ENCODE measurements at regions not wholly inside any gene's neighbourhood (a gene's known extent, or its start where the extent isn't known, plus 50 kb on each side); places are given as distances from the start of the nearest gene placed in this dataset.

GRCh38 chr7:46902463-46902862, 679.4 kb downstream of the TNS3 start (continued):
- no peak for TF ChIP-seq STAT6 (CRISPR knock-in tag; conservative IDR thresholded peaks at IDR 0.05; ENCODE audit: low read depth)

- H3K4me1 Mint-ChIP-seq: no peaks in the 10 kb centered on the region
- TF ChIP-seq ATF3 (CRISPR knock-in tag; conservative IDR thresholded peaks at IDR 0.05) (no peak), CDX4 (CRISPR knock-in tag; IDR thresholded peaks at IDR 0.05; ENCODE audit: borderline replicate concordance) (peak; percentile 15; the same call in 1 of the 2 replicates), TP53 (CRISPR knock-in tag; IDR thresholded peaks at IDR 0.05) (no peak)
- TF ChIP-seq, protein P1, sequence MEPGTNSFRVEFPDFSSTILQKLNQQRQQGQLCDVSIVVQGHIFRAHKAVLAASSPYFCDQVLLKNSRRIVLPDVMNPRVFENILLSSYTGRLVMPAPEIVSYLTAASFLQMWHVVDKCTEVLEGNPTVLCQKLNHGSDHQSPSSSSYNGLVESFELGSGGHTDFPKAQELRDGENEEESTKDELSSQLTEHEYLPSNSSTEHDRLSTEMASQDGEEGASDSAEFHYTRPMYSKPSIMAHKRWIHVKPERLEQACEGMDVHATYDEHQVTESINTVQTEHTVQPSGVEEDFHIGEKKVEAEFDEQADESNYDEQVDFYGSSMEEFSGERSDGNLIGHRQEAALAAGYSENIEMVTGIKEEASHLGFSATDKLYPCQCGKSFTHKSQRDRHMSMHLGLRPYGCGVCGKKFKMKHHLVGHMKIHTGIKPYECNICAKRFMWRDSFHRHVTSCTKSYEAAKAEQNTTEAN (CRISPR knock-in tag; IDR thresholded peaks at IDR 0.05): no peak
- TF ChIP-seq, protein P2, sequence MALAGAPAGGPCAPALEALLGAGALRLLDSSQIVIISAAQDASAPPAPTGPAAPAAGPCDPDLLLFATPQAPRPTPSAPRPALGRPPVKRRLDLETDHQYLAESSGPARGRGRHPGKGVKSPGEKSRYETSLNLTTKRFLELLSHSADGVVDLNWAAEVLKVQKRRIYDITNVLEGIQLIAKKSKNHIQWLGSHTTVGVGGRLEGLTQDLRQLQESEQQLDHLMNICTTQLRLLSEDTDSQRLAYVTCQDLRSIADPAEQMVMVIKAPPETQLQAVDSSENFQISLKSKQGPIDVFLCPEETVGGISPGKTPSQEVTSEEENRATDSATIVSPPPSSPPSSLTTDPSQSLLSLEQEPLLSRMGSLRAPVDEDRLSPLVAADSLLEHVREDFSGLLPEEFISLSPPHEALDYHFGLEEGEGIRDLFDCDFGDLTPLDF (CRISPR knock-in tag; IDR thresholded peaks at IDR 0.05): no peak
- H3K36me3 Mint-ChIP-seq: no peaks in the 10 kb centered on the region
- no peak overlapping the region for H3K4me3 Mint-ChIP-seq
- ChIA-PET CTCF (no interaction called here), POLR2A (no interaction called here)
- H3K27ac Mint-ChIP-seq: no peak overlapping the region
- ATAC-seq (no peak), DNase-seq (ENCODE audit: low spot score) (no peak)
- H3K9me3 Mint-ChIP-seq: peaks cover 11% of the 10 kb centered on the region
- H3K27me3 Mint-ChIP-seq (ENCODE audit: low read depth): no peaks in the 10 kb centered on the region
Observed at GRCh38 chr7:46900312-46901263, 681.3 kb downstream of the TNS3 start.

DNA sequence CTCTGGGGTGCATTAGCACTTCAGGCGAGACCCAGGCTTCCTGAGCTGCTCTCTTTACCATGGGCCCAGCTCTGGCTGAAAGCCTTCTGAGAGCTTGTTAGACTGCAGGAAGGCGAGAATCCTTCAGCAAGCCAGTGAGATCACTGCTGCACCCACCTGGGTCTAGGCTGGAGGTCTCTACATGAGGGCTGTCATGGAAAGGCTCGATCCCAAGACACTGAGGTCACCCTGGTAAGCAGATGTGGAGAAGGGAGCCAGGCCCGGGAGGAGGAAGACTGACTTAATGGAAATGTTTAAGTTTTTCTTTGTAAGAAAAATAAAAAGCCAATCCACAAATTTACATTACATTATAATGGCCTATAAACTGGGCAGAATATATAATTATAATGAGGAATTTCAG, 684.5 kb downstream of the TNS3 start:
- no peak overlapping the region for H3K4me3 Mint-ChIP-seq
- POLR2A ChIA-PET: no interaction called here
- CTCF ChIA-PET: no interaction called here
- no peak overlapping the region for H3K27ac Mint-ChIP-seq
- DNase-seq (ENCODE audit: low spot score): no peak
- TF ChIP-seq ZNF121 (CRISPR knock-in tag; IDR thresholded peaks at IDR 0.05): no peak
- no peak for TF ChIP-seq ZNF219 (CRISPR knock-in tag; IDR thresholded peaks at IDR 0.05; ENCODE audit: borderline replicate concordance)
- no peak for TF ChIP-seq TCF7 (CRISPR knock-in tag; IDR thresholded peaks at IDR 0.05; ENCODE audit: low read depth)
- TF ChIP-seq, protein P1 (CRISPR knock-in tag; IDR thresholded peaks at IDR 0.05): no peak
- TF ChIP-seq TEAD4 (CRISPR knock-in tag; IDR thresholded peaks at IDR 0.05): no peak
- TF ChIP-seq RORB (CRISPR knock-in tag; IDR thresholded peaks at IDR 0.05): no peak
- TF ChIP-seq ZNF425 (CRISPR knock-in tag; conservative IDR thresholded peaks at IDR 0.05): no peak
- TF ChIP-seq ZNF263 (CRISPR knock-in tag; IDR thresholded peaks at IDR 0.05; ENCODE audit: low read depth): no peak
- no peak for TF ChIP-seq CREM (CRISPR knock-in tag; IDR thresholded peaks at IDR 0.05)
- no peak for TF ChIP-seq NFE2L1 (CRISPR knock-in tag; IDR thresholded peaks at IDR 0.05)
- TF ChIP-seq FOXJ3 (CRISPR knock-in tag; IDR thresholded peaks at IDR 0.05; ENCODE audit: borderline replicate concordance): no peak
- TF ChIP-seq ZNF232 (CRISPR knock-in tag; IDR thresholded peaks at IDR 0.05): no peak
- H3K4me1 Mint-ChIP-seq: no peaks in the 10 kb centered on the region
- H3K9me3 Mint-ChIP-seq: peaks cover 11% of the 10 kb centered on the region
- no peaks in the 10 kb centered on the region for H3K36me3 Mint-ChIP-seq
- no peaks in the 10 kb centered on the region for H3K27me3 Mint-ChIP-seq (ENCODE audit: low read depth)
- no peak for ATAC-seq
